GM21423 (cell line): ENCODE measurements at regions not wholly inside any gene's neighbourhood (a gene's known extent, or its start where the extent isn't known, plus 50 kb on each side); places are given as distances from the start of the nearest gene placed in this dataset.
"Not testable (repeated sequence)": the region's sequence is repeated elsewhere in the genome, so short reads cannot be mapped to it uniquely, and the experiment has no call there.

ENCODE experiments used
- ATAC-seq: cut with Tn5 transposase; IDR thresholded peaks from one replicate; pipeline ENCODE4 v1.9.1; 2021; ENCODE audit warnings: mild to moderate bottlenecking, moderate library complexity; ENCODE audit not compliant: unreplicated experiment

DNA sequence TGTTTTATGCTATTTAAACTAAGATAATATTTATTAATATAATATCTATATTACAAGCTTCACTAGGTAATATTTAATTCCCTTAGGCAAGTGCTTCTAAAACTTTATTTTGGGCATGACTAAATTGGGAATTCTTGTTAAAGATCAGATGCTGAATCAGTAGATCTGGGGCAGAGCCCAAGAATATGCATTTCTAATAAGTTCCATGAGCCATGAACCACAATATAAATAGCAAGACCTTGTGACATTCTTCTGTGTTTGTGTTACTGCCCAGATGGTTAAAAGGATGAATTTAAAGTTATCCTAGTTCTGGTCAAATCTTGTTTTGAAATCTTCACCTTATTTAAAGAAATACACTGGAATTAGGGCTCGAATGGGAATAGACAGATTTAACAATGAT, 258.4 kb upstream of the CACNA2D1 start:
- no peak for ATAC-seq

DNA sequence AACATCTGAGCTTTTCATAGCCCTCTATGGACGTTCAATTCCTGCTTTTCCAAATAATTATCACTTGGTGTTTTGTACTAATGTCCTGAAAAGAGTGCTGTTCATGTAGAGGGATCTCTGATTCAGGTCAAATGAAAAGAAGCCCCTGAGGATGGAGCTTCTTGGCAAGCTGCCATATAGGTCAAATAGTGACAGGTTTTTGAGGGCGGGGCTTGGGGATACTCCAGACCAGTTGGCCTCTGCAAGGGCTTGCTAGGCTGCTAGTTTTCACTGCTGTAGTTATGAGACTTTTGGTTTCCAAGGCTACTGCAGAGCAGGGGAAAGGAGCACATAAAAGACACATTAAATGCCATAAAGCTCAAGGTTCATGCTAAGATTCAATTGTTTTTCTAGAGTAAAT, 257.2 kb upstream of the CACNA2D1 start:
- ATAC-seq: no peak

DNA sequence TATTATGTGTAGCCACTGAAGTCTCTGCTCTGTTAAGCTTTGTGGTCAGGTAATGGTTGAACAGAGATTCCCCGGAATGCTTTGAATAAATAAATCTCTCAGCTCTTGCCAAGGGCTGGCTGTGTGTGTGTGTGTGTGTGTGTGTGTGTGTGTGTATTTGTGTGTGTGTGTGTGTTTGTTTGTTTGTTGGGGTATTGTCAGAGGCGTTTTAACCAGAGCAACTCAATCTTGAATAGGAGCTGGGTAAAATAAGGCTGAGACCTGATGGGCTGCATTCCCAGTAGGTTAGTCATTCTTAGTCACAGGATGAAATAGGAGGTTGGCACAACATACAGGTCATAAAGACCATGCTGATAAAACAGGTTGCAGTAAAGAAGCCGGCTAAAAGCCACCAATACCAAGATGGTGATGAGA, 256.2 kb upstream of the CACNA2D1 start:
- ATAC-seq: no peak

DNA sequence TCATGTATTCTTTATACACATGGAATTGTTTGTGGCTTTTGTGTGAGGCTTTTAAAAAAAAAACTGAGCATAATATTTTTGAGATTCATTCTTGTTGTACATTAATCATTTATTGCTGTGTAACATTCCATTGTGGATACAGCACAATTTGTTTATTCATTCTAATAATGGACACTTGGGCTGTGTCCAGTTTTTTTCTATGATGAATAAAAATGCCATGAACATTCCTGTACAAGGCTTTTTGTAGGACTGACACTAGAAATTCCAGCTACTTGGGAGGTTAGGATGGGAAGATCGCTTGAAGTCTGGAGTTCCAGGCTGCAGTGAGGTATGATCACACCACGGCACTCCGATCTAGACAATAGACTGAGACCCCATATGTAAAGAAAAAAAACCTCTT, 254.3 kb upstream of the CACNA2D1 start:
- ATAC-seq: no peak

DNA sequence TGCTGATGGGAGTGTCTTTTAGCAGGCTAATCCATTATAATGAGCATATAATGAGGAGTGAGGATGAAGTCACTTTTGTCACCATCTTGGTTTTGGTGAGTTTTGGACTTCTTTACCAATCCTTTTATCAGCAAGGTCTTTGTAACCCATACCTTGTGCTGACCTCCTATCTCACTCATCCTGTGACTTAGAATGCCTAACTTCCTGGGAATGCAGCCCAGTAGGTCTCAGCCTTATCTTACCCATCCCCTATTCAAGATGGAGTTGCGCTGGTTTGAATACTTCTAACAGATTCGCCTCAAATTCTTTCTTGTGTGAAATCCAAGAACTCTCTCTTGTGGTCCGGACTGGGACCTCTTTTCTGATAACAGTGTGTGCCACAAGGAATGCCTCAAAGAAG, 253.1 kb upstream of the CACNA2D1 start:
- no peak for ATAC-seq

DNA sequence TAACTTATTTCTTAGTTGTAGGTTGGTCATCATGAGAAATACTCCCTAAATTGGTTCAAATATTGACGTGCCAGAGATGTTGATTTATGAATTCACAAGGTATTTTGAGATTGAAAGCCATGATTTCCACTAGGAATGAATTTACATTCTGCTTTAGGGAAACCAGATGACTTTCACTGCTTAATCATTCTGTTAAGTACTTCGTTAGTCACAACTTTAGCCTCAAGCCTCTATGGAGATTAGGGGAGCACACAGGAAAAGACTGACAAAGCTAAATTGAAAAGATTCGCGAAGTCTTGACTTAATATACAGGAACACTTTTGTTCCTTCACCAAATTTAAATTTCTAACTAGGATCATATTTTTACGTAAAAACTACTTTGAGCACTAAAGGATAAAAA, 250.4 kb upstream of the CACNA2D1 start:
- no peak for ATAC-seq

DNA sequence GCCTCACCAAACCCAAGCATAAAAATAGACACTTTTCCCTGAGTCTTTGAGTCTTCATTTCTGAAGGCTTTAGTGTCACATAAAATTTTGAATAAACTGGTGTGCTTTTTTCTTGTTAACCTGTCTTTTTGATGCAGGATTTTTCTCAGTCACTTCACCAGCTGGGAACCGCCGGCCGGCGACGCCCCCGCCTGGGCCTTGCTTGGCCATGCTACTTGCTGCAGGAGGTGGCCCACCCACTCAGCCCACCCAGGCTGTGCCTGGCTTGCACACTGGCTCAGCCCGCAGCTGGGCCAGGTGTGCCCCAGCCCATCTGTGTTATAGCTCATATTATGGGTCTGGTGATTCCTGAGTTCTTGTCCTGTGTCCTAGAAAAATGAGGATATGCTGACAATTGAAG, 247.4 kb upstream of the CACNA2D1 start:
- no peak for ATAC-seq

DNA sequence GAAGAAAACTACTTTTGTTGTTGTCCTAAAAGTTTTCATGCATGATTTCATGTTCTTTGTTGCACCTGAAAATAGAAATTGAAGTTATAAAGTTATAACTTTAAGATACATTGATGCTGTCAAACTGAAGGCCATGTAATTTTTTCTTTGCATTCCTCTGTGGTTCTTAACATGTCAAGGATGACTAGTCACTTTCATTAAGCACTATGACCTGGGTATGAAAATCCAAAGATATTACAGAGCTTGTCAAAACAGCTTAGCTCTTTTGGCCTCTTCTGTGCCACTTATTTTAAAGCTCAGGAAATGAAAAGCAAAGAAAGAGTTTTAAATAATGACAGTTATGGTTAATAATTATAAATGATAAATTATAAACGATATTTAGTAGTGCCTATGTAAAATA, 241.6 kb upstream of the CACNA2D1 start:
- no peak for ATAC-seq

DNA sequence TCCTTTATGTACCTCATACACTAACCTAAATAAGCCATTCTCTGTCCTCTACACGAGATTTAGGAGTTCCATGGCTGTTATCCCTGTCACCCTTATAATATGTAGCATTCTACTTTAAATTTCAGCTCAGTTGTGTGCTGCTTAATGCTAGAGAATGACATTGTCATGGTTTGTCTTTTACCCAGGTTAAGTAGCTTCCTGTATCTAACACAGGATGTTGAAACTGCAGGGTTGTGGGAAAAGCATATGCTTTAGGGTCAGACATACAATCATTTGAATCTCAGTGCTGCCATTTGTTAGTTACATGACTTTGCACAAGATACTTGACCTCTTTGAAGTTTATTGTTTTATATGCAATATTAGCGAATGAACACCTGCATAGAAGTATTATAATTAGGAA, 235.1 kb upstream of the CACNA2D1 start:
- no peak for ATAC-seq

DNA sequence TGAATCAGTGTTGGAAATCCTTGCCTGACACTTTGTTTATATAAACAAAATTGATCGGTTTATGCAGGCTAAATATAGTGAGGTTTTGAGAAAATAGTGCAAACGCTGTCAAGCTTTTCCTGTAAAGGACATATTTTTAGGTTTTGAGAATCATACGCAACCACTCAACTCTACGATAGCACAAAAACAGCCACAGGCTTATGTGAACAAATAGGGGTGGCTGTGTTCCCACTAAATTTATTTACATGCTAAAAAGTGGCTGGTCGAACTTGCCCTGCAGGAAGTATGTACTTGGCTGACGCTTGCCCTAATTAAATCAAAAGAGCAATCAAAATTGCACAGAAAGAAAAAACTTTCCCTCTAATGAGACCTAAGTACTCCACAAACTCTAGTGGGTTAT, 234.7 kb upstream of the CACNA2D1 start:
- ATAC-seq: no peak

DNA sequence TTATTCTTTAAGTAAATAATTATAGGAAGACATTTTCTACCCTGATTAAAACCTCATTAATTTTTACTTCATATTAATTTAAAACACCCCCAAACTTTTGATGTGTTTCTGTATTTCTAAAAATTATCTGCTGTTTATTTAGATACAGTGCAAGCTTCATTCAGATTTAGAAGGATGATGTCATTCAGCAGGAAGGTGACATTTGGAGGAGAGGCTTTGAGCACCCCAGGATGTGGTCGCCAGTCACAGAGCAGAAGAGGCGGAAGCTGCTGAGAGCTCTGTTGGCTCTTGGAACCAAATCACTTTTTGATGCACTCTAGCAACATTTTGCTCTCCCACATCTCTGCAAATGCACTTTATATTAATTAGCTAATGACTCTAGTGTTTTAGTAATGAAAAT, 233.9 kb upstream of the CACNA2D1 start:
- peak; percentile 84 for ATAC-seq

DNA sequence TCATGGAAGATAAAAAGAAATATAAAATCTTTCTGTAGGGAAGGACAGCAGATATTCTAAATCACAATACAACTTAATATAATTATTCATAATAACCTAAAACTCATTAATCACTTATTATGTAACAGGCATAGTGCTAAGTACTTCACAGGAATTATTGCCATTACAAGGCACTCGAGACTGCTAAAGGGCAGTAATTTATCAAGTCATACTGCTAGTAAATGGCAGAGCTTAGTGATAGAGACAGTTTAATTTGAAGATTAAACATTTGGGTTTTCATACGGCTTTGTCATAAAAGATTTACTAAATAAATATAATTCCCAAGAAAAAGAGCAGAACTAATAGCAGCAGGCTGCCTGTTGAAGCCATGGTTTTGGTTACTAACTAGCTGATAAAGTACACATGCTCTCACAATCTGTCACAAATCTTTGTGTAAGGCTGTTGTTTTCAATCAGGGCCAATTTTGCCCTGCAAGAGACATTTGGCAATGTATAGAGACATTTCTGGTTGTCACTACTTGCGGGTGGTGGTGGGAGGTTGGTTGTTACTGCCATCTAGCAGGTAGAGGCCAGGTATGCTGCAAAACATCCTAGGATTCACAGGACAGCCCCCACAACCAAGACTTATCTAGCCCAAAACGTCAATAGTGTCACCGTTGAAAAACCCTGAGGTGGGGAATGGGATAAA, 233.3 kb upstream of the CACNA2D1 start:
- no peak for ATAC-seq

DNA sequence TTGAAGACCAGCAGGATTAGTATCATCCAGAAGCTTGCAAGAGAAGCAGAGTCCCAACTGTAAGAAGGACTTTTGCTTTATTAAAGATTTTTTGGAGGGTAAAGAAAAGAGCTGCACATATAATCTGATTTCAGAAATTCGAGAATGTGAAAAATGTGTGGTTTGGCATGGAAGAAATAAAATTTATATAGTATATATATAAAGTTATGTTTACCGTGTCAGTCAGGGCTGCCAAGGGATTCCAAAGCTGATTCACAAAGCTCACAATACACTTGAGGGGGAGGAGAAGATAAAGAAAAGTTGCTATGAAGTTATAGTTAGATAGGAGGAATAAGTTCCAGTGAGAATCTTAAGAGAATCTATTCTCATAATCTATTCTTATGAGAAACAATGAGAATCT, 231.8 kb upstream of the CACNA2D1 start:
- ATAC-seq: no peak

DNA sequence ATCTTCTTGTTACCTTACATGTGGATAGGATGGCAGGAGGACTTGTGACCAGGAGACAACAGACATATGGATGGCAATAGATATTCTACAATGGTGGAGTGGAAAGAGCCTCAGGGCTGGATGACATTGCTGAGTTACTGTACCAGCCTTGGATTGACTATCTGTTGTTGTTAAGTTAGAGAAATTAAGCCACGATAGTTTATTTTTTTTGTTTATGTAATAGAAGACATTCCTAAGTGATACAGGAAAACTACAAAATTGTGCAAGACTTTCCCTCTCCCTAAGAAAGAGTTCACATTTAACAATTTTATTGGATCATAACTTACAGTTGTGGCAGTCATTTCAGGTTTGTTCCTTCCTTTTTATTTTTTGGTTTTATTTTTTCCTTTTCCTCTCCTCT, 230.7 kb upstream of the CACNA2D1 start:
- ATAC-seq: no peak

DNA sequence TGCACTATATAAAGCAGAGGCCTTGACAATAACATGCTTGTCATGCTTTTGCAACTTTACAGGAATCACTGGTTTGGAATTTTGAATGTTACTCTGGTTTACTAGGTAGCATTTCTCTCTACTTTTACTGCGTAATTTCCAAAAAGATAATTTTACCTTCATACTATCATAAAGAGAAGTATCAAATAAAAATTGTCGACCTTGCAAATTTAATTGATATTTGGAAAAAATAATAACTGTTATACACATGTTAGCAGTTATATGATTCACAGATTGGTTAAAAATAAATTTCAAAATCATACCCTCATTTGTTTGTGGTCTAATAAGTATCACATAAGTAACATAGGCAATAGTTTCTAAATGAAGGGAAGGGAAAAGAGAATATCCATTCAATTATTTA, 228.5 kb upstream of the CACNA2D1 start:
- no peak for ATAC-seq

DNA sequence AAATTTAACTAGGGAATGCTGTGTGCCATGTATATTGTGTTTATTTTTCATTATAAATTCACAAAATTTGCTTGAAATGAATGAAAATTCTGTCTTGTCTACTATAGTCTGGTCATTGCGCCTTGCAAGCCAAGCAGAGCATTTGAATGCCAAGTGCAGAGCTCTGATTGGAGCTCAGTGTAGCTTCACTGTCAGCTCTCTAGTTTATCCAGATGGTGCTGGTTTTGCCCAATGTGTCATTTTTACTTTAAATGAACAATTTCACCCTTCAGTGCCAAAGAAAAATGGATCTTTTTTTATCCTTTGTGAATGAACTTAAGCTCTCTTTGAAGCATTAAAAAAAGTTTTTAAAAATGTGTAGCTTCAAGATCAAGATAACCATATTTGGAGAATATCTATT, 225.6 kb upstream of the CACNA2D1 start:
- ATAC-seq: no peak

DNA sequence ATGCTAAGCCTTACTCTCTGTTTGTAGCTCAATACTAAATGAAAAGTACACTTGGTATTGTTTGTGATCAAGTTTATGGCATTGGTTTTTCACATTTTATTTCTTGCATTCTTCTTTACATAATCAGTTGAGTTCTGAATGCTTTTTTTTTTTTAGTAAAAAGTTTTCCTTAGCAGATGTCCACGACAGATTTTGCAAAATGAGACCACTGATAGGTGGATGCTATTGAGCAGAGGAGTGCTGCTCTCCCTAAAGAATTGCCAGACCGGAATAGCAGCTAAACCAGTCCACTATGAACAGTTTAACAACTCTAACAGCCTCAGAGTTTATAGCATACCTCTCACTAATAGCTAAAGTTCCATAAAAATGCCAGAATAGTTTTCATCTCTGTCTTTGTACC, 225.1 kb upstream of the CACNA2D1 start:
- no peak for ATAC-seq

DNA sequence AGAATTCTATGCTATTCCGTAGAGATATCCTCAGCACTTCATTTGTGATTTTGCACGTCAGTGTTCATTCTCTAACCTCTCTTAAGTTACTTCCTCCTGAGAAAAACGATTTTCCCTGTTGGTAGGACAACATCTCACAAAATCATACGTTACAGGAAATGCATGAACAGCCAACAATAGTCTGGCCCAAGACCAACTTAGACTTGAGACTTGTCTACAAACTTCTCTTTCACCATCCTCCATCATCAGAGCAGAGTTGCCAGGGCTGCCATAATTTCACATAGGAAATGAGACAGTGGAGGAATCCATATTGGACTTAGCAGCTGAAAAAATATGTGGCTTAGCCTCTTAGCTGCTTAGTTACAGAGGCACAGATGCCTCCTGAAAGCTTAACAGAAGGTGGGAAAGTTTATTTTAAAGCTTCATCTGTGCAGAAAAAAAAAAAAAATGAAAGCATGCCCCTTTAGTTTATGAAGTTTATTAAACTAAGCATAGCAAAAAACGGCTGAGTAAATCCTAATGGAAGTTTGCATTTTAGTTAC, 222.5 kb upstream of the CACNA2D1 start:
- no peak for ATAC-seq

DNA sequence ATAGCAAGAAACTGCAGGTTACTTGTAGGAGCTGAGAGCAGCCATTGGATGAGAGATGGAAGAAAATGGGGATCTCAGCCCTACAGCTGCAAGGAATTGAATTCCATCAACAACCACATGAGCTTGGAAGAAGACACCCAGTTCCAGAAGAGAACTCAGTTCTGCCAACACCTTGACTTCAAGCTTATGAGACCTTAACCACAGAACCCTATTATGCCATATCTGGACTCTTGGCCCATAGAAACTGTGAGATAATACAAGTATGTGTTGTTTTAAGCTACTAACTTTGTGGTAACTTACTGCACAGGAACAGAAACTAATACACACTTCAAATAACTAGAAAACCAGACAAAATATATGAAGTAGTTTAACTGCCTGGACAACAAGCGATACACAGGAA, 212.4 kb upstream of the CACNA2D1 start:
- ATAC-seq: no peak

DNA sequence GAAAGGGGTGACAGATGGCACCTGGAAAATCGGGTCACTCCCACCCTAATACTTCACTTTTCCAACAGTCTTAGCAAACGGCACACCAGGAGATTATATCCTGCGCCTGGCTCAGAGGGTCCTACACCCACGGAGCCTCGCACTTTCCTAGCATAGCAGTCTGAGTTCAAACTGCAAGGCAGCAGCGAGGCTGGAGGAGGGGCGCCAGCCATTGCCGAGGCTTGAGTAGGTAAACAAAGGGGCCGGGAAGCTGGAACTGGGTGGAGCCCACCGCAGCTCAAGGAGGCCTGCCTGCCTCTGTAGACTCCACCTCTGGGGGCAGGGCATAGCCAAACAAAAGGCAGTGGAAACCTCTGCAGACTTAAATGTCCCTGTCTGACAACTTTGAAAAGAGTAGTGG, 206.5 kb upstream of the CACNA2D1 start:
- ATAC-seq: not testable (repeated sequence)

DNA sequence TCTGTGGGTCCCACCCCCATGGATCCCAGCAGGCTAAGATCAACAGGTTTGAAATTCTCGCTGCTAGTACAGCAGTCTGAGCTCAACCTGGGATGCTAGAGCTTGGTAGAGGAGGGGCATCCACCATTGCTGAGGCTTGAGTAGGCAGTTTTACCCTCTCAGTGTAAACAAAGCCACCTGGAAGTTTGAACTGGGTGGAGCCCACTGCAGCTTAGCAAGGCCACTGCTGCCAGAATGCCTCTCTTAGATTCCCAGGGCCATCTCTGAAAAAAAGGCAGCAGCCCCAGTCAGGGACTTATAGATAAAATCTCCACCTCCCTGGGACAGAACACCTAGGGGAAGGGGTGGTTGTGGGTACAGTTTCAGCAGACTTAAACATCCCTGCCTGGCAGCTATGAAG, 190.0 kb upstream of the CACNA2D1 start:
- ATAC-seq: no peak

DNA sequence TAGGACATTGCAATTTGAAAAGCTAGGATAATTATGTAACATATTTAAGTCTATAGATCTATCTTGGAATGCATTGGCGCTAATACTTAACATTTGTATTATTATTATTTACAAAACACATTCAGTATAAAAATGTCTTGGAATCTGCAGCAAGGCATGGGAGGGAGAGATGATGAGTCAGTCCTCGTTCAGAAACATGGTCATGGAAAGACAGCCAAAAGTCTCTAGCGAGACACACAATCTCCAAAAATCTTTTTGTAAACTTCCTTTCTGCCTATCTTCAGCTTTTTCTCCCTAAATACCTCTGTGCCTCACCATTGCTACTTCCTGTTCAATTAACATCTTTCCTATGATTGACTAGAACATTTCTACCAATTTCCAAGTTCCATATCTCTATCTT, 188.4 kb upstream of the CACNA2D1 start:
- ATAC-seq: no peak

DNA sequence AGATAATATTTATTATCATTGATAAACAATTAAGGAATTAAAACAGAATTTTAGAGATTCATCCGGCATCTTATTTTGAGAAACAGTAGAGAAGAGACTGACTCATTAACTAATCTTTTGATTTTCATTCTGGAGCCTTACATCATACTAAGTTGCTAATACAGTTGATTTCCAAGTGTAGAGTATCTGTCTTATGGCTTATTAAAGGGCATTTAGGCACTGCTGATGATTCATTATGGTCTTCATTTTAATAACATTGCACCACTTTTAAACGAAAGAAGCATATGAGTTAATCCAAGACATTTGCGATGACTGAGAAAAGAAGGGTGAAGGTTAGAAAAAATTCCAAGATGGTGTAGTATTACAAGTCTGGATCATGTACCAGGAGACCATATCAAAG, 186.0 kb upstream of the CACNA2D1 start:
- ATAC-seq: no peak
